ENCODE measurements at regions not wholly inside any gene's neighbourhood (a gene's known extent, or its start where the extent isn't known, plus 50 kb on each side); places are given as distances from the start of the nearest gene placed in this dataset.

DNA sequence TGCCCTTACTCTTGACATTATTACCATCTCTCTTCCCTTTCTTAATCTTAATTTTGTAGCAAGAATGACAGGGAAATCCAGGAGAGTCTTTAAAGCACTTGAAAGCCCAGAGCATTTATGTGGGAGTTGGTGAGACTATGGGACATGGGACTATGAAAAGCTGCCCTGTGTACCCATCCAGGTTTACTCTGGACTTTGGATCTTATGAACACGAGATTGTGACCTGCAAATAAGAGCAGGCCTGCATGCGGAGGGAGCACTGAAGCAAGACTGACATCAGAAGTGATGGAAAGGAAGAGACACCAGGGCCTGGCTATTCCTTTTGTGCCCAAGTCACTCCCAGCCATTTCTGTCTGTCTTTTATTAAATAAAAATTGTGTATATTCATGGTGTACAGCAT, 209.6 kb downstream of the NUF2 start:
- H3K27ac ChIP-seq (ENCODE audit: low read length) = no peak overlapping the region
- H3K79me2 ChIP-seq (ENCODE audit: low read length) = no peaks in the 10 kb centered on the region
- no peaks in the 10 kb centered on the region for H3K36me3 ChIP-seq (replicated peaks; ENCODE audit: low read depth, low read length)
- H3K9me3 ChIP-seq (ENCODE audit: insufficient read depth, low read length) = no peaks in the 10 kb centered on the region
- no peak overlapping the region for H3K4me2 ChIP-seq (ENCODE audit: low read length)
- no peaks in the 10 kb centered on the region for H4K20me1 ChIP-seq (ENCODE audit: insufficient read depth, low read length)
- no peak for TF ChIP-seq EZH2phosphoT487 (IDR thresholded peaks at IDR 0.05; ENCODE audit: low read depth)
- TF ChIP-seq, protein P1, sequence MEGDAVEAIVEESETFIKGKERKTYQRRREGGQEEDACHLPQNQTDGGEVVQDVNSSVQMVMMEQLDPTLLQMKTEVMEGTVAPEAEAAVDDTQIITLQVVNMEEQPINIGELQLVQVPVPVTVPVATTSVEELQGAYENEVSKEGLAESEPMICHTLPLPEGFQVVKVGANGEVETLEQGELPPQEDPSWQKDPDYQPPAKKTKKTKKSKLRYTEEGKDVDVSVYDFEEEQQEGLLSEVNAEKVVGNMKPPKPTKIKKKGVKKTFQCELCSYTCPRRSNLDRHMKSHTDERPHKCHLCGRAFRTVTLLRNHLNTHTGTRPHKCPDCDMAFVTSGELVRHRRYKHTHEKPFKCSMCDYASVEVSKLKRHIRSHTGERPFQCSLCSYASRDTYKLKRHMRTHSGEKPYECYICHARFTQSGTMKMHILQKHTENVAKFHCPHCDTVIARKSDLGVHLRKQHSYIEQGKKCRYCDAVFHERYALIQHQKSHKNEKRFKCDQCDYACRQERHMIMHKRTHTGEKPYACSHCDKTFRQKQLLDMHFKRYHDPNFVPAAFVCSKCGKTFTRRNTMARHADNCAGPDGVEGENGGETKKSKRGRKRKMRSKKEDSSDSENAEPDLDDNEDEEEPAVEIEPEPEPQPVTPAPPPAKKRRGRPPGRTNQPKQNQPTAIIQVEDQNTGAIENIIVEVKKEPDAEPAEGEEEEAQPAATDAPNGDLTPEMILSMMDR (IDR thresholded peaks at IDR 0.05; ENCODE audit: low read depth, low read length) = no peak
- H3K4me1 ChIP-seq (ENCODE audit: low read length) = peaks cover 5% of the 10 kb centered on the region
- no peak overlapping the region for H3K4me3 ChIP-seq (ENCODE audit: low read length)
- H3K27me3 ChIP-seq (ENCODE audit: low read depth, low read length) = 0 out of 2 replicates have a peak, but pooled peaks cover 11% of the 10 kb centered on the region
- H3K9ac ChIP-seq (ENCODE audit: low read length) = no peak overlapping the region
- H2AFZ ChIP-seq (ENCODE audit: low read depth, low read length) = no peak overlapping the region

- Histone ChIP-seq H3K79me2 (ENCODE audit: low read length) (no peaks in the 10 kb centered on the region), H3K4me3 (ENCODE audit: low read length) (no peak overlapping the region), H3K36me3 (replicated peaks; ENCODE audit: low read depth, low read length) (no peaks in the 10 kb centered on the region), H3K4me1 (ENCODE audit: low read length) (peaks cover 6% of the 10 kb centered on the region), H3K27me3 (ENCODE audit: low read depth, low read length) (peaks cover 21% of the 10 kb centered on the region), H3K9ac (ENCODE audit: low read length) (no peak overlapping the region), H4K20me1 (ENCODE audit: insufficient read depth, low read length) (no peaks in the 10 kb centered on the region), H3K9me3 (ENCODE audit: insufficient read depth, low read length) (no peaks in the 10 kb centered on the region), H3K4me2 (ENCODE audit: low read length) (no peak overlapping the region), H3K27ac (ENCODE audit: low read length) (no peak overlapping the region), H2AFZ (ENCODE audit: low read depth, low read length) (no peak overlapping the region)
- no peak for TF ChIP-seq EZH2phosphoT487 (IDR thresholded peaks at IDR 0.05; ENCODE audit: low read depth)
- TF ChIP-seq, protein P1 (IDR thresholded peaks at IDR 0.05; ENCODE audit: low read depth, low read length) = no peak
Measured at GRCh38 chr1:163535401-163535800, 213.6 kb downstream of the NUF2 start.

DNA sequence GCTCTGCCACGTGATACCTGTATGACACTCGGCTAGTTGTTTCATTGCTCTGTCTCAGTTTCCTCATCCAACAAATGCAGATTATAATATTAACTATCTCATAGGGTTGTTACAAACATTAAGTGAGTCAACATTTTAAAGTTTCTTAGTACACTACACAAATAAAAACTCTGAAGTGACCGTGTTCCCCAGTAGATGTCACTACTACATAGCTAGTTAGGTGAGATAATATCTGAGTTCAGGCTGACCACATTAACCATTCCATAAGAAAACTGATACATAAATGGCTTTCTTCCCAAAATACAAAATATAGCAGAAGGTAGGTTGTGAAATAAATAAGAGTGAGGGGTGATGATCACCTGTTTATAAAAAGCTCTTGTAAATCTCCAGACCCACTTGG, 214.1 kb downstream of the NUF2 start:
- no peaks in the 10 kb centered on the region for H3K9me3 ChIP-seq (ENCODE audit: insufficient read depth, low read length)
- peaks cover 6% of the 10 kb centered on the region for H3K4me1 ChIP-seq (ENCODE audit: low read length)
- TF ChIP-seq, protein P1 (IDR thresholded peaks at IDR 0.05; ENCODE audit: low read depth, low read length) = peak; percentile 60
- no peak for TF ChIP-seq EZH2phosphoT487 (IDR thresholded peaks at IDR 0.05; ENCODE audit: low read depth)
- H3K27ac ChIP-seq (ENCODE audit: low read length) = no peak overlapping the region
- H2AFZ ChIP-seq (ENCODE audit: low read depth, low read length) = no peak overlapping the region
- no peak overlapping the region for H3K4me2 ChIP-seq (ENCODE audit: low read length)
- H4K20me1 ChIP-seq (ENCODE audit: insufficient read depth, low read length) = no peaks in the 10 kb centered on the region
- no peak overlapping the region for H3K9ac ChIP-seq (ENCODE audit: low read length)
- H3K4me3 ChIP-seq (ENCODE audit: low read length) = no peak overlapping the region
- H3K27me3 ChIP-seq (ENCODE audit: low read depth, low read length) = peaks cover 21% of the 10 kb centered on the region
- no peaks in the 10 kb centered on the region for H3K79me2 ChIP-seq (ENCODE audit: low read length)
- no peaks in the 10 kb centered on the region for H3K36me3 ChIP-seq (replicated peaks; ENCODE audit: low read depth, low read length)

DNA sequence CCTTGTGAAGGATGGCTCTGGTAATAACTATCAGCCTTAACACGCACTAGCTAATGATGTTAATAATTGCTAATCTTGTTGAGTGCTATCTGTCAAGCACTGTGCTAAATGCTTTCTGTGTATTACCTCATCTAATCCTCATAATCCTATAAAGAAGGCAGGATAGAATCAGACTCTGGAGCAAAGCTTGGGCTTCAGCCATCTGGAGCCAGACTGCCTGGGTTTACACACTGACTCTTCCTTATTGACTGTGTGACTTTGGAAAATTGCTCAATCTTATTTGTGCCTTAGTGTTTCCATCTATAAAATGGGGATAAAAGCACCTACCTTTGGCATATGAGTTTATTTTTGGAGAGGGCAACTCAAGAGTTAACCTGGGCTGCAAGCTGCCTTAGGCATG, 216.1 kb downstream of the NUF2 start:
- Histone ChIP-seq H3K9me3 (ENCODE audit: insufficient read depth, low read length) (no peaks in the 10 kb centered on the region), H2AFZ (ENCODE audit: low read depth, low read length) (no peak overlapping the region), H3K4me2 (ENCODE audit: low read length) (no peak overlapping the region), H4K20me1 (ENCODE audit: insufficient read depth, low read length) (no peaks in the 10 kb centered on the region), H3K79me2 (ENCODE audit: low read length) (no peaks in the 10 kb centered on the region), H3K27ac (ENCODE audit: low read length) (no peak overlapping the region), H3K36me3 (replicated peaks; ENCODE audit: low read depth, low read length) (no peaks in the 10 kb centered on the region), H3K4me1 (ENCODE audit: low read length) (peaks cover 6% of the 10 kb centered on the region), H3K9ac (ENCODE audit: low read length) (no peak overlapping the region), H3K4me3 (ENCODE audit: low read length) (no peak overlapping the region), H3K27me3 (ENCODE audit: low read depth, low read length) (peaks cover 15% of the 10 kb centered on the region)
- TF ChIP-seq, protein P1 (IDR thresholded peaks at IDR 0.05; ENCODE audit: low read depth, low read length) = no peak
- TF ChIP-seq EZH2phosphoT487 (IDR thresholded peaks at IDR 0.05; ENCODE audit: low read depth) = no peak
